OCI-LY7 (cell line): ENCODE measurements at regions not wholly inside any gene's neighbourhood (a gene's known extent, or its start where the extent isn't known, plus 50 kb on each side); places are given as distances from the start of the nearest gene placed in this dataset.

Experiments used
- EZH2phosphoT487 ChIP-seq: fragments of 200-600 bp; sonication (generic); IDR thresholded peaks from 2 replicates; pipeline ENCODE4 v1.6.1; 2018; ENCODE audit warnings: low read depth, borderline replicate concordance, mild to moderate bottlenecking, mixed run types, antibody characterized with exemption, low read length, moderate library complexity, mixed read lengths
- TF ChIP-seq, protein P1 (sequence below): fragments of 200-600 bp; sonication (generic); conservative IDR thresholded peaks from 2 replicates; pipeline ENCODE4 v1.5.1; 2014; ENCODE audit warnings: mild to moderate bottlenecking, antibody characterized with exemption, low read length, moderate library complexity, mixed read lengths

DNA sequence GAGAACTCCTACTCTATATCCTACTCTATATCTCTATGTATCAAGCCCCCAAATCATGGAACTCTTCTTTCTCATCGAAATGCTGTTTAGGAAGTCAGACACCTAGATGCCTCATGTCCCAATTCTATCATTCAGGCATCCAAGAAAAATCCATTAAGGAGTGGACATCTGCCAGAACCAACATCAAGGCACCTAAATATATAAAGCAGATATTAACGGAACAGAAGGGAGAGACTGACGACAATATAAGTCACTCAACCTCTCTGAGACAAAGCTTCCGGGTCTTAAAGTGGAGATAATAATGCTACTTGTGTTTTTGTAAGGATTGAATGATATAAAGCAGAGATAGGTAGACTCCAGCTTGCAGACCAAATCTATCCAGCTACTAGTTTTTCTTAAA lies 241.5 kb downstream of the NFATC2 start:
- TF ChIP-seq, protein P1, sequence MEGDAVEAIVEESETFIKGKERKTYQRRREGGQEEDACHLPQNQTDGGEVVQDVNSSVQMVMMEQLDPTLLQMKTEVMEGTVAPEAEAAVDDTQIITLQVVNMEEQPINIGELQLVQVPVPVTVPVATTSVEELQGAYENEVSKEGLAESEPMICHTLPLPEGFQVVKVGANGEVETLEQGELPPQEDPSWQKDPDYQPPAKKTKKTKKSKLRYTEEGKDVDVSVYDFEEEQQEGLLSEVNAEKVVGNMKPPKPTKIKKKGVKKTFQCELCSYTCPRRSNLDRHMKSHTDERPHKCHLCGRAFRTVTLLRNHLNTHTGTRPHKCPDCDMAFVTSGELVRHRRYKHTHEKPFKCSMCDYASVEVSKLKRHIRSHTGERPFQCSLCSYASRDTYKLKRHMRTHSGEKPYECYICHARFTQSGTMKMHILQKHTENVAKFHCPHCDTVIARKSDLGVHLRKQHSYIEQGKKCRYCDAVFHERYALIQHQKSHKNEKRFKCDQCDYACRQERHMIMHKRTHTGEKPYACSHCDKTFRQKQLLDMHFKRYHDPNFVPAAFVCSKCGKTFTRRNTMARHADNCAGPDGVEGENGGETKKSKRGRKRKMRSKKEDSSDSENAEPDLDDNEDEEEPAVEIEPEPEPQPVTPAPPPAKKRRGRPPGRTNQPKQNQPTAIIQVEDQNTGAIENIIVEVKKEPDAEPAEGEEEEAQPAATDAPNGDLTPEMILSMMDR, result no peak
- TF ChIP-seq EZH2phosphoT487, result no peak
